CD4-positive, CD25-positive, alpha-beta regulatory T cell (primary cell): ENCODE measurements at regions not wholly inside any gene's neighbourhood (a gene's known extent, or its start where the extent isn't known, plus 50 kb on each side); places are given as distances from the start of the nearest gene placed in this dataset.
"Not testable (repeated sequence)": the region's sequence is repeated elsewhere in the genome, so short reads cannot be mapped to it uniquely, and the experiment has no call there.

Experiments used
- ATAC-seq, 2 donors: fragments of 150-1000 bp; cut with Tn5 transposase; one replicate each; pipeline ENCODE4 v1.10.0; 2021; ENCODE audit warnings: low read depth in 2 of 2, moderate number of reproducible peaks in 2 of 2, moderate library complexity in 1 of 2
- DNase-seq, 3 donors: peaks; one replicate each; pipeline versions ENCODE4 v3.0.0 to v3.0.0-alpha.2; 2012 to 2022; ENCODE audit warnings: mixed read lengths in 1 of 3
- H3K27ac ChIP-seq: one replicate; pipeline ENCODE4 v1.7.0; 2013; ENCODE audit warnings: mild to moderate bottlenecking, low read length; ENCODE audit not compliant: insufficient read depth, poor library complexity, severe bottlenecking
- H3K27me3 ChIP-seq: one replicate; pipeline ENCODE4 v1.7.0; 2013; ENCODE audit warnings: low read length; ENCODE audit not compliant: control insufficient read depth, insufficient read depth
- H3K36me3 ChIP-seq: one replicate; pipeline ENCODE4 v1.7.0; 2013; ENCODE audit warnings: mild to moderate bottlenecking, low read length, moderate library complexity; ENCODE audit not compliant: control insufficient read depth, insufficient read depth
- H3K4me1 ChIP-seq: 2 replicates; pipeline ENCODE4 v1.7.0; 2013; ENCODE audit warnings: mild to moderate bottlenecking, low read length; ENCODE audit not compliant: insufficient read depth, control insufficient read depth, poor library complexity, severe bottlenecking
- H3K4me3 ChIP-seq: one replicate; pipeline ENCODE4 v1.7.0; 2013; ENCODE audit warnings: low read depth, mild to moderate bottlenecking, low read length, moderate library complexity
- H3K9me3 ChIP-seq, 2 experiments: 1 replicate in 1 of 2; 2 replicates in 1 of 2; pipeline ENCODE4 v1.7.0; 2013; ENCODE audit warnings: low read length in 2 of 2, mild to moderate bottlenecking in 1 of 2, moderate library complexity in 1 of 2; ENCODE audit not compliant: control insufficient read depth in 2 of 2
- H3K27ac Mint-ChIP-seq, 3 donors: one replicate each; pipeline ENCODE4 v1.8.0; 2020 to 2022; ENCODE audit warnings: mild to moderate bottlenecking in 3 of 3, mixed read lengths in 3 of 3, moderate library complexity in 2 of 3
- H3K27me3 Mint-ChIP-seq: one replicate; pipeline ENCODE4 v1.8.0; 2022; ENCODE audit warnings: mild to moderate bottlenecking, mixed read lengths
- H3K36me3 Mint-ChIP-seq: one replicate; pipeline ENCODE4 v1.8.0; 2020; ENCODE audit warnings: mixed read lengths
- H3K4me1 Mint-ChIP-seq, 4 donors: one replicate each; pipeline ENCODE4 v1.8.0; 2020 to 2022; ENCODE audit warnings: mixed read lengths in 4 of 4, mild to moderate bottlenecking in 1 of 4
- H3K4me3 Mint-ChIP-seq, 4 donors: one replicate each; pipeline ENCODE4 v1.8.0; 2020 to 2022; ENCODE audit warnings: mild to moderate bottlenecking in 4 of 4, mixed read lengths in 4 of 4, moderate library complexity in 3 of 4
- H3K9me3 Mint-ChIP-seq, 7 donors: one replicate each; pipeline ENCODE4 v1.8.0; 2020 to 2022; ENCODE audit warnings: mixed read lengths in 7 of 7, mild to moderate bottlenecking in 3 of 7, moderate library complexity in 2 of 7

DNA sequence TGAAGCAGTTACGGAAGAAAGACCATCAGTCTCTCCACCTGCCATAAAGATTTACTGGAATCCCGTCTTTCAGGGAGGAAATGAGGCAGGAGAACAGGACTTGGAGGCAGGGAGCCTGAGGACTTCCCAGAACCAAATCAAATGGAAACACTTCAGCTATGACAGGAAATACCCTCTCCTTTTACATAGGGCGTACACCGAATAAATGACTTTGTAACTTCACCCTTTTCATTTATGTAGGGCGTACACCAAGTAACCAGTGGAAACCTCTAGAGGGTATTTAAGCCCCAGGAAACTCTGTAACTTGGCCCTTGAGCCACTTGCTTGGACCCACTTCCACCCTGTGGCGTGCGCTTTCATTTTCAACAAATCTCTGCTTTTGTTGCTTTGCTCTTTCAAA is 218.3 kb upstream of the SLC39A10 start:
- Mint-ChIP-seq H3K4me3 (no peak overlapping the region), H3K4me1 (peaks cover 0 to 7% (median 1%) of the 10 kb centered on the region in 4 donors), H3K36me3 (peaks cover 3% of the 10 kb centered on the region), H3K9me3 (peaks cover 0 to 27% (median 12%) of the 10 kb centered on the region in 7 donors), H3K27ac (no peak overlapping the region), H3K27me3 (peaks cover 5% of the 10 kb centered on the region)
- H3K27me3 ChIP-seq: no peaks in the 10 kb centered on the region
- no peak for DNase-seq
- no peaks in the 10 kb centered on the region for H3K4me1 ChIP-seq
- peaks cover 13 to 23% of the 10 kb centered on the region in 2 experiments for H3K9me3 ChIP-seq
- no peak for ATAC-seq
- H3K4me3 ChIP-seq: no peak overlapping the region
- H3K36me3 ChIP-seq: no peaks in the 10 kb centered on the region
- no peak overlapping the region for H3K27ac ChIP-seq

DNA sequence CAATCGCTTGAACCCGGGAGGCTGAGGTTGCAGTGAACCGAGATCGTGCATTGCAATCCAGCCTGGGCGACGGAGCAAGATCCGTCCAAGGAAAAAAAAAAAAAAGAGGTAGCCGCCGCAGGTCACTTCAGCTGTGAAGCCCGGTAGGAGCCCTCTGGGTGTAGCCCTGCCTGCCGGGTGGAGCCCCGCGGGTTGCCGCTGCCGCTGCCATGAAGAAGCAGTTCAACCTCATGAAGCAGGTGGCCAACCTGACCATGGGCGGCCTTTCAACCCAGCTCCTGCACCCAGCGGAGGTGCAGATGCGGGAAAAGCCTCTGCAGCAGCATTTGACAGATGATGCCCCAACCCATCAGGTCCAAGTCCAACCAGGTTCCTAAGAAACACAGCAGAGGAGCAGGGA is 219.5 kb upstream of the SLC39A10 start:
- Mint-ChIP-seq H3K4me3 (no peak overlapping the region), H3K9me3 (peaks cover 0 to 22% (median 8%) of the 10 kb centered on the region in 7 donors), H3K27me3 (peaks cover 5% of the 10 kb centered on the region), H3K36me3 (peaks cover 3% of the 10 kb centered on the region), H3K27ac (no peak overlapping the region), H3K4me1 (peaks cover 0 to 7% (median 1%) of the 10 kb centered on the region in 4 donors)
- DNase-seq: no peak
- no peak overlapping the region for H3K27ac ChIP-seq
- H3K9me3 ChIP-seq: peaks cover 10 to 17% of the 10 kb centered on the region in 2 experiments
- no peaks in the 10 kb centered on the region for H3K27me3 ChIP-seq
- no peaks in the 10 kb centered on the region for H3K4me1 ChIP-seq
- no peak overlapping the region for H3K4me3 ChIP-seq
- no peak for ATAC-seq
- H3K36me3 ChIP-seq: no peaks in the 10 kb centered on the region

DNA sequence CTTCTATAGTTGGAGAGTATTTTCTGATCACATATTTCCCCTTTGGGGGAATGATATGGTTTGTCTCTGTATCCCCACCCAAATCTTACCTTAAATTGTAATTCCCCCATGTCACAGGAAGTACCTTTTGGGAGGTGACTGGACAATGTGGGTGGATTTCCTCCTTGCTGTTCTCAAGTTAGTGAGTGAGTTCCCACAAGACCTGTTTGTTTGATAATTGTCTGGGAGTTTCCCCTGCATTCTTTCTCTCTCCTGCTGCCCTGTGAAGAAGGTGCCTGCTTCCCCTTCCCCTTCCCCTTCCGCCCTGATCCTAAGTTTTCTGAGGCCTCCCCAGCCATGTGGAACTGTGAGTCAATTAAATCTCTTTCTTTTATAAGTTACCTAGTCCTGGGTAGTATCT is 222.7 kb upstream of the SLC39A10 start:
- peaks cover 3% of the 10 kb centered on the region for H3K36me3 Mint-ChIP-seq
- Histone ChIP-seq H3K36me3 (no peaks in the 10 kb centered on the region), H3K27me3 (no peaks in the 10 kb centered on the region), H3K27ac (no peak overlapping the region), H3K4me1 (no peaks in the 10 kb centered on the region), H3K9me3 (no peaks in the 10 kb centered on the region), H3K4me3 (no peak overlapping the region)
- H3K9me3 Mint-ChIP-seq: peaks cover 0 to 4% (median 1%) of the 10 kb centered on the region in 7 donors
- peaks cover 5% of the 10 kb centered on the region for H3K27me3 Mint-ChIP-seq
- DNase-seq: no peak
- peaks cover 0 to 9% (median under 1%) of the 10 kb centered on the region in 4 donors for H3K4me1 Mint-ChIP-seq
- no peak overlapping the region for H3K4me3 Mint-ChIP-seq
- no peak overlapping the region for H3K27ac Mint-ChIP-seq
- no peak for ATAC-seq

DNA sequence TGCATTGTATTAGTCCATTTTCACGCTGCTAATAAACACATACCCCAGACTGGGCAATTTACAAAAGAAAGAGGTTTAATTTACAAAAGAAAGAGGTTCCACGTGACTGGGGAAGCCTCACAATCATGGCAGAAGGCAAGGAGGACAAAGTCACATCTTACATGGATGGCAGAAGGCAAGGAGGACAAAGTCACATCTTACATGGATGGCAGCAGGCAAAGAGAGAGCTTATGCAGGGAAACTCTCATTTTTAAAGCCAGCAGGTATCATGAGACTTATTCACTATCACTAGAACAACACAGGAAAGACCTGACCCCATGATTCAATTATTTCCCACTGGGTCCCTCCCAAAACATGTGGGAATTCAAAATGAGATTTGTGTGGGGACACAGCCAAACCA is 223.3 kb upstream of the SLC39A10 start:
- not testable (repeated sequence) for DNase-seq, ATAC-seq, H3K36me3 Mint-ChIP-seq, H3K4me3 ChIP-seq, H3K27ac Mint-ChIP-seq, H3K27me3 ChIP-seq, H3K4me3 Mint-ChIP-seq, H3K9me3 ChIP-seq, H3K9me3 Mint-ChIP-seq, H3K27ac ChIP-seq, H3K4me1 ChIP-seq, H3K4me1 Mint-ChIP-seq, H3K27me3 Mint-ChIP-seq, H3K36me3 ChIP-seq

DNA sequence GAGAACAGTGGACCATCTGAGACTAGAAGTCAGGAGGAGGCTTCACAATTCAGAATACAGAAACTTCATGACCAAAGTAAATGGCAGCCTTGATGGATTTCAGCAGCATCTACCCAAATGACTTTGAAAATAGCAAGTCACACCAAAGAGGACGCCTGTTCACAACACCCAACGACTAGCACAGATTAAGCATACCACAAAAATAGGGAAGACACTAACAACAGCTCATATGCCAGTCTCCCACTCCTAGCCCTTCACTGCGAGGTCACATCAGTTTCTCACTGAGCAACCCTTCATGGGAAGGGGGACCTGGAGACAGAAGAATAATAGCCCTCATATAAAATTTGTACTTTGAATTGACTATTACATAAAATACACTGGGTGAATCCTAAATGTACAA is 228.4 kb upstream of the SLC39A10 start:
- Mint-ChIP-seq H3K9me3 (peaks cover 0 to 4% (median 0%) of the 10 kb centered on the region in 7 donors), H3K27me3 (no peaks in the 10 kb centered on the region), H3K4me1 (peaks cover 0 to 3% (median 1%) of the 10 kb centered on the region in 4 donors), H3K36me3 (no peaks in the 10 kb centered on the region), H3K4me3 (no peak overlapping the region), H3K27ac (no peak overlapping the region)
- Histone ChIP-seq H3K27ac (no peak overlapping the region), H3K4me1 (no peaks in the 10 kb centered on the region), H3K9me3 (no peaks in the 10 kb centered on the region), H3K4me3 (no peak overlapping the region), H3K27me3 (no peaks in the 10 kb centered on the region), H3K36me3 (no peaks in the 10 kb centered on the region)
- ATAC-seq (no peak), DNase-seq (no peak)

DNA sequence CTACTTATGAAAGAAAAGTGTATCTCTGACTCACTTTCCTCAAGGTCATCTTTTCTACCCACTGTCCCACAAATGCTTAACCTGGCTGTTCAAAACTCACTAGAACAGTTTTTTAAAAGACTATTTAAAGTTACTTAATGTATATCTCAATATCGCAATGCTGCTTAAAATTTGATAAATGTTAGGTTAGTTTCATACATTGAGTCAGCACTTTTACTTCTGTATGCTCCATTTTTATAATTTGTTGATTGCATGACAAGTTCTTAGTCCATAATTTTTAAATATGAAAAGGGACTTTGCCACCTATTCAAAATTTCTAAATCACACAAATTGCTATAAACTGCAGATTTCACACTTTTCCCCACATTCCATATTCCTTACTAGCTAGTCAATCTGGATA is 231.7 kb upstream of the SLC39A10 start:
- ATAC-seq (no peak), DNase-seq (no peak)
- Mint-ChIP-seq H3K9me3 (peaks cover 0 to 3% (median 0%) of the 10 kb centered on the region in 7 donors), H3K27ac (no peak overlapping the region), H3K4me1 (peaks cover 0 to 3% (median 0%) of the 10 kb centered on the region in 4 donors), H3K4me3 (no peak overlapping the region), H3K36me3 (no peaks in the 10 kb centered on the region), H3K27me3 (no peaks in the 10 kb centered on the region)
- no peaks in the 10 kb centered on the region for H3K4me1 ChIP-seq
- H3K4me3 ChIP-seq: no peak overlapping the region
- no peaks in the 10 kb centered on the region for H3K27me3 ChIP-seq
- H3K27ac ChIP-seq: no peak overlapping the region
- H3K9me3 ChIP-seq: no peaks in the 10 kb centered on the region
- H3K36me3 ChIP-seq: no peaks in the 10 kb centered on the region

DNA sequence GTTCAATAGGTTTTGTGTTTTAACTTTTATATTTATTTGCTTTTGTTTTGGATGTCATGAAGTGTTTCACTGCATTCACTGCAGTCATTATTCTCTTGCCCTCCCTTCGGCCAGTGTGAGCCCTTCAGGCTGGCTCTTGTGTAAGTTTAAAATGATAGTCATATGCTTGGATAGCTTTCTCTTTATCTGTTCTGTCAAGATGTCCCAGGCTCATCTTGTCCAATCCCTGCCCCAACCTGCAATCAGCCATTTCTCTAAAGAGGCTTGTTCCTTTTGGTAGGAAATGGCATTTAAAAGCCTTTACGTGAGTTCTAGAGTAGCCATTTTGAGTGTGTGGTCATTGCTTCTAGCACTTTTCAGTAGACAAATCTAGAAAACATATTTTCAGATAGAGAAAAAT is 238.0 kb upstream of the SLC39A10 start:
- H3K4me3 ChIP-seq: no peak overlapping the region
- H3K4me1 ChIP-seq: no peaks in the 10 kb centered on the region
- H3K27me3 ChIP-seq: no peaks in the 10 kb centered on the region
- H3K27ac ChIP-seq: no peak overlapping the region
- H3K36me3 ChIP-seq: no peaks in the 10 kb centered on the region
- no peaks in the 10 kb centered on the region for H3K36me3 Mint-ChIP-seq
- peak overlapping the region in 1 of 3 donors; percentile 76 for H3K27ac Mint-ChIP-seq
- peaks cover 0 to 2% (median 0%) of the 10 kb centered on the region in 7 donors for H3K9me3 Mint-ChIP-seq
- H3K4me1 Mint-ChIP-seq: no peaks in the 10 kb centered on the region
- H3K9me3 ChIP-seq: no peaks in the 10 kb centered on the region
- no peak overlapping the region for H3K4me3 Mint-ChIP-seq
- ATAC-seq (no peak), DNase-seq (no peak)
- no peaks in the 10 kb centered on the region for H3K27me3 Mint-ChIP-seq

DNA sequence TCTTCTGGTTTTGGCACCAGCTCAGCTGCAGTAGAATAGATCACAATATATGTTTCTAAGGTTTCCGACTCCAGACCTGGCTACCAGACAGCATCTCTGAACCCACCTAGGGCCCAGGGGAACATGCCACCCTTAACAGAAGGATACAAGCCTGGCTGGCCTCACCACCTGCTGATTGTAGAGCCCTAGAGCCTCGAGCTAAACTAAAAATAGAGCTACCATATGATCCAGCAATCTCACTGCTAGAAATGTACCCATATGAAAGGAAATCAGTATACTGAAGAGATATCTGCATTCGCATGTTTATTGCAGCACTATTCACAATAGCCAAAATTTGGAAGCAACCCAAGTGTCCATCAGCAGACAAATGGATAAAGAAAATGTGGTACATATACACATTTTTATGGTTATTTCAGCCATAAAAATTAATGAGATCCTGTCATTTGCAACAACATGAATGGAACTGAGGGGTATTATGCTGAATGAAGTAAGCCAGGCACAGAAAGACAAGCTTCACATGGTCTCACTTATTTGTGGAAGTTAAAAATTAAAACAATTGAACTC is 242.4 kb upstream of the SLC39A10 start:
- no peaks in the 10 kb centered on the region for H3K9me3 ChIP-seq
- DNase-seq (no peak), ATAC-seq (no peak)
- no peaks in the 10 kb centered on the region for H3K36me3 Mint-ChIP-seq
- H3K27me3 ChIP-seq: no peaks in the 10 kb centered on the region
- H3K4me1 Mint-ChIP-seq: peaks cover 5 to 10% (median 7%) of the 10 kb centered on the region in 4 donors
- no peaks in the 10 kb centered on the region for H3K4me1 ChIP-seq
- H3K27ac ChIP-seq: no peak overlapping the region
- H3K9me3 Mint-ChIP-seq: no peaks in the 10 kb centered on the region
- H3K27ac Mint-ChIP-seq: peak overlapping the region in 2 of 3 donors; percentile 39 to 45
- H3K4me3 ChIP-seq: no peak overlapping the region
- no peaks in the 10 kb centered on the region for H3K27me3 Mint-ChIP-seq
- H3K36me3 ChIP-seq: no peaks in the 10 kb centered on the region
- no peak overlapping the region for H3K4me3 Mint-ChIP-seq
